ENCODE measurements at regions not wholly inside any gene's neighbourhood (a gene's known extent, or its start where the extent isn't known, plus 50 kb on each side); places are given as distances from the start of the nearest gene placed in this dataset.

- no peak for TF ChIP-seq CTCF (IDR thresholded peaks at IDR 0.05)
- TF ChIP-seq POLR2AphosphoS5 (IDR thresholded peaks at IDR 0.05), result no peak
Observed at GRCh38 chr10:70956029-70956759, 67.8 kb upstream of the PCBD1 start.
